H9 (cell line): ENCODE measurements at regions not wholly inside any gene's neighbourhood (a gene's known extent, or its start where the extent isn't known, plus 50 kb on each side); places are given as distances from the start of the nearest gene placed in this dataset.

Experiments used
- DNase-seq: peaks from one replicate; pipeline ENCODE4 v3.0.0-alpha.2; 2017
- H2AFZ ChIP-seq: one replicate; pipeline ENCODE4 v1.6.1; 2013; ENCODE audit warnings: mild to moderate bottlenecking, low read length, control low read depth, moderate library complexity
- H2AK5ac ChIP-seq: 2 replicates; pipeline ENCODE4 v1.6.1; 2013; ENCODE audit warnings: low read length, control low read depth, mixed read lengths; ENCODE audit not compliant: insufficient read length
- H2BK120ac ChIP-seq: one replicate; pipeline ENCODE4 v1.6.1; 2013; ENCODE audit warnings: low read depth, mild to moderate bottlenecking, low read length, control low read depth, inconsistent platforms; ENCODE audit not compliant: poor library complexity, severe bottlenecking
- H2BK12ac ChIP-seq: 2 replicates; pipeline ENCODE4 v1.6.1; 2013; ENCODE audit warnings: low read length, control low read depth, mixed read lengths, low read depth; ENCODE audit not compliant: insufficient read length
- H2BK15ac ChIP-seq: 2 replicates; pipeline ENCODE4 v1.6.1; 2013; ENCODE audit warnings: low read depth, low read length, control low read depth
- H2BK20ac ChIP-seq: one replicate; pipeline ENCODE4 v1.6.1; 2013; ENCODE audit warnings: low read depth, mild to moderate bottlenecking, low read length, control low read depth, inconsistent platforms; ENCODE audit not compliant: poor library complexity, severe bottlenecking
- H2BK5ac ChIP-seq: 2 replicates; pipeline ENCODE4 v1.6.1; 2013; ENCODE audit warnings: low read length, control low read depth, mixed read lengths; ENCODE audit not compliant: insufficient read length
- H3K14ac ChIP-seq: 2 replicates; pipeline ENCODE4 v1.6.1; 2013; ENCODE audit warnings: low read length, control low read depth; ENCODE audit not compliant: insufficient read depth
- H3K18ac ChIP-seq: 2 replicates; pipeline ENCODE4 v1.6.1; 2013; ENCODE audit warnings: low read depth, mild to moderate bottlenecking, mixed read lengths, low read length, control low read depth; ENCODE audit not compliant: insufficient read length
- H3K23ac ChIP-seq: 2 replicates; pipeline ENCODE4 v1.6.1; 2013; ENCODE audit warnings: low read length, control low read depth, mixed read lengths, low read depth; ENCODE audit not compliant: insufficient read length
- H3K23me2 ChIP-seq: 2 replicates; pipeline ENCODE4 v1.6.1; 2013; ENCODE audit warnings: low read depth, mild to moderate bottlenecking, mixed read lengths, low read length, control low read depth; ENCODE audit not compliant: insufficient read length, poor library complexity, severe bottlenecking
- H3K27ac ChIP-seq: 2 replicates; pipeline ENCODE4 v1.5.1; 2013; ENCODE audit warnings: low read length, control low read depth, mixed read lengths, low read depth; ENCODE audit not compliant: insufficient read length
- H3K27me3 ChIP-seq: 2 replicates; pipeline ENCODE4 v1.6.1; 2013; ENCODE audit warnings: low read length, control low read depth, inconsistent platforms; ENCODE audit not compliant: insufficient read depth
- H3K4ac ChIP-seq: 2 replicates; pipeline ENCODE4 v1.6.1; 2013; ENCODE audit warnings: low read depth, mild to moderate bottlenecking, control low read depth, inconsistent platforms, low read length, moderate library complexity
- H3K4me1 ChIP-seq: 2 replicates; pipeline ENCODE4 v1.6.1; 2013; ENCODE audit warnings: low read length, control low read depth, inconsistent platforms; ENCODE audit not compliant: insufficient read depth
- H3K4me2 ChIP-seq: 2 replicates; pipeline ENCODE4 v1.6.1; 2013; ENCODE audit warnings: low read length, control low read depth, mixed read lengths; ENCODE audit not compliant: insufficient read length, insufficient read depth
- H3K56ac ChIP-seq: 2 replicates; pipeline ENCODE4 v1.6.1; 2013; ENCODE audit warnings: low read depth, mild to moderate bottlenecking, mixed read lengths, low read length, control low read depth; ENCODE audit not compliant: insufficient read length
- H3K79me1 ChIP-seq: 2 replicates; pipeline ENCODE4 v1.6.1; 2013; ENCODE audit warnings: low read depth, mild to moderate bottlenecking, moderate library complexity, low read length, control low read depth, inconsistent platforms; ENCODE audit not compliant: insufficient read depth, poor library complexity, severe bottlenecking
- H3K79me2 ChIP-seq: 2 replicates; pipeline ENCODE4 v1.6.1; 2013; ENCODE audit warnings: low read length, control low read depth, inconsistent platforms; ENCODE audit not compliant: insufficient read depth
- H3K9ac ChIP-seq: 2 replicates; pipeline ENCODE4 v1.6.1; 2013; ENCODE audit warnings: low read length, control low read depth, mixed read lengths; ENCODE audit not compliant: insufficient read length; ENCODE audit errors: extremely low read depth
- H3K9me3 ChIP-seq: one replicate; pipeline ENCODE4 v1.6.1; 2013; ENCODE audit warnings: low read depth, low read length, inconsistent platforms; ENCODE audit not compliant: control insufficient read depth
- H3T11ph ChIP-seq: one replicate; pipeline ENCODE4 v1.6.1; 2013; ENCODE audit warnings: mild to moderate bottlenecking, low read length, control low read depth, inconsistent platforms
- H4K20me1 ChIP-seq: one replicate; pipeline ENCODE4 v1.6.1; 2013; ENCODE audit not compliant: control insufficient read depth, insufficient read length, insufficient read depth
- H4K5ac ChIP-seq: 2 replicates; pipeline ENCODE4 v1.6.1; 2013; ENCODE audit warnings: low read depth, mild to moderate bottlenecking, mixed read lengths, low read length, control low read depth; ENCODE audit not compliant: insufficient read length
- H4K8ac ChIP-seq: replicated peaks from 2 replicates; pipeline ENCODE4 v1.6.1; 2013; ENCODE audit warnings: low read length, control low read depth, mixed read lengths, low read depth; ENCODE audit not compliant: insufficient read length
- H4K91ac ChIP-seq: 2 replicates; pipeline ENCODE4 v1.6.1; 2013; ENCODE audit warnings: low read depth, mild to moderate bottlenecking, moderate library complexity, mixed read lengths, low read length, control low read depth; ENCODE audit not compliant: insufficient read length
- H3K27ac Mint-ChIP-seq, 3 experiments: 2 replicates in 2 of 3; 3 replicates in 1 of 3; pipeline ENCODE4 v1.8.0; 2020 to 2021; ENCODE audit warnings: mixed read lengths in 3 of 3, mild to moderate bottlenecking in 1 of 3, moderate library complexity in 1 of 3
- H3K27me3 Mint-ChIP-seq: 2 replicates; pipeline ENCODE4 v1.8.0; 2021; ENCODE audit warnings: low read depth, mild to moderate bottlenecking, moderate library complexity, mixed read lengths
- H3K36me3 Mint-ChIP-seq, 3 experiments: 2 replicates in 2 of 3; 3 replicates in 1 of 3; pipeline ENCODE4 v1.8.0; 2020 to 2021; ENCODE audit warnings: low read depth in 3 of 3, mixed read lengths in 3 of 3; ENCODE audit not compliant: insufficient read depth in 1 of 3
- H3K4me1 Mint-ChIP-seq, 2 experiments: 2 replicates each; pipeline ENCODE4 v1.8.0; 2020; ENCODE audit warnings: mixed read lengths in 2 of 2
- H3K4me3 Mint-ChIP-seq, 2 experiments: 2 replicates in 1 of 2; 3 replicates in 1 of 2; pipeline ENCODE4 v1.8.0; 2020 to 2021; ENCODE audit warnings: mild to moderate bottlenecking in 2 of 2, mixed read lengths in 2 of 2, moderate library complexity in 1 of 2
- H3K9me3 Mint-ChIP-seq, 2 experiments: 2 replicates in 1 of 2; 3 replicates in 1 of 2; pipeline ENCODE4 v1.8.0; 2020; ENCODE audit warnings: mild to moderate bottlenecking in 2 of 2, mixed read lengths in 2 of 2, moderate library complexity in 1 of 2
- CTCF ChIP-seq: fragments of 200-600 bp; sonication (generic); conservative IDR thresholded peaks from 3 replicates; pipeline ENCODE4 v1.8.0; 2021; ENCODE audit warnings: antibody characterized with exemption, mild to moderate bottlenecking
- WGBS: extraction: QIAGEN DNeasy Blood & Tissue Kit; methylation state at CpG from one replicate; pipeline ENCODE4 v1.1.7; 2013; ENCODE audit warnings: missing lambda C conversion rate, low lambda C conversion rate, mixed read lengths; ENCODE audit not compliant: insufficient read length; ENCODE audit errors: extremely low coverage; 5-methylcytosine and 5-hydroxymethylcytosine counted together

GRCh38 chr20:48223715-48224114, 438.4 kb upstream of the SULF2 start:
- no peak overlapping the region for H4K91ac ChIP-seq
- no peak overlapping the region for H4K8ac ChIP-seq
- H3K4me1 ChIP-seq, result no peaks in the 10 kb centered on the region
- no peaks in the 10 kb centered on the region for H3K23me2 ChIP-seq
- no peak overlapping the region for H3K18ac ChIP-seq
- H3K27me3 ChIP-seq, result no peaks in the 10 kb centered on the region
- no peak for TF ChIP-seq CTCF
- no peak overlapping the region for H2AK5ac ChIP-seq
- no peak overlapping the region for H3K4me2 ChIP-seq
- H3K56ac ChIP-seq, result no peak overlapping the region
- H3K23ac ChIP-seq, result no peak overlapping the region
- H2AFZ ChIP-seq, result no peak overlapping the region
- H3K27ac Mint-ChIP-seq, result no peak overlapping the region
- no peak overlapping the region for H3K4ac ChIP-seq
- no CpG with 5 or more reads among the region's 14 CpGs for WGBS
- no peaks in the 10 kb centered on the region for H3K27me3 Mint-ChIP-seq
- no peak overlapping the region for H2BK120ac ChIP-seq
- H3K14ac ChIP-seq, result no peak overlapping the region
- no peak overlapping the region for H3K27ac ChIP-seq
- no peaks in the 10 kb centered on the region for H3K4me1 Mint-ChIP-seq
- peaks cover 0 to 4% (median 0%) of the 10 kb centered on the region in 3 experiments; a peak in 1 of 7 replicates for H3K36me3 Mint-ChIP-seq
- no peak for DNase-seq
- H3K9me3 Mint-ChIP-seq, result no peaks in the 10 kb centered on the region; a peak in 3 of 5 replicates
- no peak overlapping the region for H3K4me3 Mint-ChIP-seq
- no peak overlapping the region for H2BK15ac ChIP-seq
- H4K5ac ChIP-seq, result no peak overlapping the region
- H2BK12ac ChIP-seq, result no peak overlapping the region
- H2BK5ac ChIP-seq, result no peak overlapping the region
- no peak overlapping the region for H3K9ac ChIP-seq
- no peaks in the 10 kb centered on the region for H3K79me2 ChIP-seq
- H3T11ph ChIP-seq, result no peak overlapping the region
- no peaks in the 10 kb centered on the region for H3K9me3 ChIP-seq
- H2BK20ac ChIP-seq, result no peak overlapping the region
- no peaks in the 10 kb centered on the region for H4K20me1 ChIP-seq
- no peaks in the 10 kb centered on the region for H3K79me1 ChIP-seq
